C4-2B (cell line): ENCODE measurements at regions not wholly inside any gene's neighbourhood (a gene's known extent, or its start where the extent isn't known, plus 50 kb on each side); places are given as distances from the start of the nearest gene placed in this dataset.

Source experiments
- ZFX ChIP-seq: fragments of 450-650 bp; IDR thresholded peaks from 2 replicates; pipeline ENCODE4 v1.6.1; 2017
- TF ChIP-seq, protein P1 (sequence below): fragments of 450-650 bp; conservative IDR thresholded peaks from 2 replicates; pipeline ENCODE4 v1.5.1; 2017; ENCODE audit warnings: mild to moderate bottlenecking

DNA sequence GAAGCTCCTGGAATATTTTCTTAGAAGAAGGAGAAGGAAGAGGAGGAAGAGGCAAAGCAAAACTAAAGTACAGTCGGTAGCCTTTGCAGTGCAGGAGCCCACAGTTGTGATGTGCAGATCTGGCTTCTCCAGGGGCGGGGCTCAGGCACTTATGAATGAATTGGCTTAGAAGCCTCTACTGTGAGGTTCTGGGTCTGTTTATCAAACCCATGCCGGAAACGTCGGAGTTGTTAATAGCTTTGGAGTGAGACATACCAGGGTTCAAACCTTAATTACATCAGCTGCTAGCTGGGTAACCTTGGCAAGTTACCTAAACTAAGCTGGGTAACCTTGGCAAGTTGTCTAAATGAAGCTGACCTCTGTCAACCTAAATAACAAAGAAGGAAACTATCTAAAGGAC is 89.3 kb upstream of the PITRM1 start:
- TF ChIP-seq, protein P1, sequence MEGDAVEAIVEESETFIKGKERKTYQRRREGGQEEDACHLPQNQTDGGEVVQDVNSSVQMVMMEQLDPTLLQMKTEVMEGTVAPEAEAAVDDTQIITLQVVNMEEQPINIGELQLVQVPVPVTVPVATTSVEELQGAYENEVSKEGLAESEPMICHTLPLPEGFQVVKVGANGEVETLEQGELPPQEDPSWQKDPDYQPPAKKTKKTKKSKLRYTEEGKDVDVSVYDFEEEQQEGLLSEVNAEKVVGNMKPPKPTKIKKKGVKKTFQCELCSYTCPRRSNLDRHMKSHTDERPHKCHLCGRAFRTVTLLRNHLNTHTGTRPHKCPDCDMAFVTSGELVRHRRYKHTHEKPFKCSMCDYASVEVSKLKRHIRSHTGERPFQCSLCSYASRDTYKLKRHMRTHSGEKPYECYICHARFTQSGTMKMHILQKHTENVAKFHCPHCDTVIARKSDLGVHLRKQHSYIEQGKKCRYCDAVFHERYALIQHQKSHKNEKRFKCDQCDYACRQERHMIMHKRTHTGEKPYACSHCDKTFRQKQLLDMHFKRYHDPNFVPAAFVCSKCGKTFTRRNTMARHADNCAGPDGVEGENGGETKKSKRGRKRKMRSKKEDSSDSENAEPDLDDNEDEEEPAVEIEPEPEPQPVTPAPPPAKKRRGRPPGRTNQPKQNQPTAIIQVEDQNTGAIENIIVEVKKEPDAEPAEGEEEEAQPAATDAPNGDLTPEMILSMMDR = no peak
- no peak for TF ChIP-seq ZFX
